ENCODE measurements at regions not wholly inside any gene's neighbourhood (a gene's known extent, or its start where the extent isn't known, plus 50 kb on each side); places are given as distances from the start of the nearest gene placed in this dataset.

- Histone ChIP-seq H3K27ac (replicated peaks) (no peak overlapping the region), H3K36me3 (no peaks in the 10 kb centered on the region), H3K9me3 (replicated peaks) (no peaks in the 10 kb centered on the region), H3K27me3 (ENCODE audit: low read depth) (no peaks in the 10 kb centered on the region), H3K4me1 (peaks cover 32% of the 10 kb centered on the region), H3K4me3 (no peak overlapping the region)
- DNase-seq = no peak
- no peak for TF ChIP-seq CTCF (IDR thresholded peaks at IDR 0.05; ENCODE audit: borderline replicate concordance)
- intact Hi-C loops (cut with micrococcal nuclease) = no loop called here
Measured at GRCh38 chr14:31952573-31952972, 124.5 kb upstream of the ARHGAP5 start.

GRCh38 chr14:31953210-31953609 is 123.9 kb upstream of the ARHGAP5 start:
- Histone ChIP-seq H3K9me3 (replicated peaks) (no peaks in the 10 kb centered on the region), H3K27ac (replicated peaks) (no peak overlapping the region), H3K36me3 (no peaks in the 10 kb centered on the region), H3K27me3 (ENCODE audit: low read depth) (no peaks in the 10 kb centered on the region), H3K4me1 (peaks cover 28% of the 10 kb centered on the region), H3K4me3 (no peak overlapping the region)
- no peak for TF ChIP-seq CTCF (IDR thresholded peaks at IDR 0.05; ENCODE audit: borderline replicate concordance)
- no peak for DNase-seq
- intact Hi-C loops (cut with micrococcal nuclease) = no loop called here

- Histone ChIP-seq H3K4me3 (no peak overlapping the region), H3K27ac (replicated peaks) (no peak overlapping the region), H3K27me3 (ENCODE audit: low read depth) (no peaks in the 10 kb centered on the region), H3K4me1 (peaks cover 23% of the 10 kb centered on the region), H3K36me3 (no peaks in the 10 kb centered on the region), H3K9me3 (replicated peaks) (no peaks in the 10 kb centered on the region)
- TF ChIP-seq CTCF (IDR thresholded peaks at IDR 0.05; ENCODE audit: borderline replicate concordance) = no peak
- DNase-seq = no peak
- intact Hi-C loops (cut with micrococcal nuclease) = no loop called here
Measured at GRCh38 chr14:31954991-31955390, 122.1 kb upstream of the ARHGAP5 start.

- intact Hi-C loops (cut with micrococcal nuclease) = no loop called here
- H3K27ac ChIP-seq (replicated peaks) = no peak overlapping the region
- H3K9me3 ChIP-seq (replicated peaks) = no peaks in the 10 kb centered on the region
- no peak for TF ChIP-seq CTCF (IDR thresholded peaks at IDR 0.05; ENCODE audit: borderline replicate concordance)
- no peaks in the 10 kb centered on the region for H3K36me3 ChIP-seq
- no peak for DNase-seq
- no peak overlapping the region for H3K4me3 ChIP-seq
- no peaks in the 10 kb centered on the region for H3K27me3 ChIP-seq (ENCODE audit: low read depth)
- H3K4me1 ChIP-seq = peaks cover 13% of the 10 kb centered on the region
Measured at GRCh38 chr14:31955936-31956579, 121.0 kb upstream of the ARHGAP5 start.

- Histone ChIP-seq H3K4me3 (no peak overlapping the region), H3K27me3 (ENCODE audit: low read depth) (no peaks in the 10 kb centered on the region), H3K36me3 (no peaks in the 10 kb centered on the region), H3K27ac (replicated peaks) (no peak overlapping the region), H3K9me3 (replicated peaks) (no peaks in the 10 kb centered on the region), H3K4me1 (no peaks in the 10 kb centered on the region)
- DNase-seq = no peak
- no peak for TF ChIP-seq CTCF (IDR thresholded peaks at IDR 0.05; ENCODE audit: borderline replicate concordance)
- intact Hi-C loops (cut with micrococcal nuclease) = no loop called here
Measured at GRCh38 chr14:31957565-31957964, 119.5 kb upstream of the ARHGAP5 start.

Data from left ventricle myocardium inferior (tissue), 1 donor.